UCSD-AML1 (cell line): ENCODE measurements at regions not wholly inside any gene's neighbourhood (a gene's known extent, or its start where the extent isn't known, plus 50 kb on each side); places are given as distances from the start of the nearest gene placed in this dataset.

Experiments used
- DNase-seq: peaks from one replicate; lab custom pipeline; 2025; ENCODE audit not compliant: unreplicated experiment; lab: John Stamatoyannopoulos, UW

- no peak for DNase-seq
These were observed 91.3 kb upstream of the GGTLC1 start for GRCh38 chr20:24079661-24080412.

GRCh38 chr20:24077145-24077544 lies 88.6 kb upstream of the GGTLC1 start:
- DNase-seq = no peak

GRCh38 chr20:24070679-24071078 lies 82.1 kb upstream of the GGTLC1 start:
- no peak for DNase-seq

- DNase-seq = no peak
These were observed 77.6 kb upstream of the GGTLC1 start for GRCh38 chr20:24066076-24066700.

- DNase-seq = no peak
These were observed 76.3 kb upstream of the GGTLC1 start for GRCh38 chr20:24064915-24065314.

GRCh38 chr20:24064092-24064491 lies 75.5 kb upstream of the GGTLC1 start:
- DNase-seq = no peak

GRCh38 chr20:24063100-24063499 lies 74.5 kb upstream of the GGTLC1 start:
- no peak for DNase-seq

- no peak for DNase-seq
These were observed 72.4 kb upstream of the GGTLC1 start for GRCh38 chr20:24060851-24061590.

GRCh38 chr20:24059174-24059573 lies 70.6 kb upstream of the GGTLC1 start:
- no peak for DNase-seq

- DNase-seq = no peak
These were observed 67.9 kb upstream of the GGTLC1 start for GRCh38 chr20:24056491-24056890.

- DNase-seq = no peak
These were observed 64.2 kb upstream of the GGTLC1 start for GRCh38 chr20:24052599-24053275.

- DNase-seq = no peak
These were observed 62.6 kb upstream of the GGTLC1 start for GRCh38 chr20:24051160-24051559.

- DNase-seq = no peak
These were observed 61.5 kb upstream of the GGTLC1 start for GRCh38 chr20:24050119-24050518.

GRCh38 chr20:24049081-24049480 lies 60.5 kb upstream of the GGTLC1 start:
- no peak for DNase-seq

- no peak for DNase-seq
These were observed 59.5 kb upstream of the GGTLC1 start for GRCh38 chr20:24048024-24048611.

- DNase-seq = no peak
These were observed 58.3 kb upstream of the GGTLC1 start for GRCh38 chr20:24046888-24047287.

- no peak for DNase-seq
These were observed 57.2 kb upstream of the GGTLC1 start for GRCh38 chr20:24045621-24046318.

- DNase-seq = no peak
These were observed 54.7 kb upstream of the GGTLC1 start for GRCh38 chr20:24043294-24043693.

GRCh38 chr20:24042646-24043045 lies 54.1 kb upstream of the GGTLC1 start:
- DNase-seq = no peak

- DNase-seq = no peak
These were observed 52.4 kb upstream of the GGTLC1 start for GRCh38 chr20:24040896-24041459.
